Left cardiac atrium (tissue), 4 donors: ENCODE measurements at regions not wholly inside any gene's neighbourhood (a gene's known extent, or its start where the extent isn't known, plus 50 kb on each side); places are given as distances from the start of the nearest gene placed in this dataset.

ENCODE experiments used
- ATAC-seq, 2 donors: fragments of 200-7000 bp; cut with Tn5 transposase; one replicate each; pipeline ENCODE4 v1.9.1; 2020; ENCODE audit warnings: mild to moderate bottlenecking in 2 of 2, moderate library complexity in 2 of 2
- DNase-seq: peaks from one replicate; pipeline ENCODE4 v3.0.0-alpha.2; 2020
- intact Hi-C, 2 donors: fragments of 100-400 bp; cut with DNase I; formaldehyde crosslinking; loops; one replicate each; pipeline versions ENCODE4 v1.14.1 to v1.15.1; 2022 to 2023
- donor health status: DM: no; HTN: yes; CAD: no.
- donor health status: DM: no; HTN: yes; CAD: no; lungs with severe emphysema.
- donor health status: DM: yes; HTN: yes; CAD: no.
- donor health status: Dilated cardiomyopathy.

DNA sequence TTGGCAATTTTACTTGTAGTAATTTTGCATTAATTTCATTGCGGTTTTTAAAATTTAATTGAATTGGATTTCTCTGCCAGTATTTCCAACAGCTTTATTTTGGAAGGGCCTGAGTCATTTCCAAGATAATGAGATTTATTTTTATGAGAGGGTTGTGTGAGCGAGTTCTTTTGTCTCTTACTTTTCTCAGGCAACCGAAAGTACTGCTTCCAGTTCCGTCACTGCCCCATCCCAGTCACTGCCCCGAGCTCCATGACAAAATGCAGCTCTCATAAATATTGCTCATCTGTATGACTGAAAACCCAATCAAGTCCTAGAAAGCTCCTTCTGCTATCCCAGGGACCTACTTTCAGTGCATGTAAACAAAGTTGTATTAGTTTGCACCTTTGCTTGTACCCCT is 468.4 kb upstream of the SEMA3D start:
- DNase-seq: no peak
- no peak for ATAC-seq
- intact Hi-C loops: no loop called here

DNA sequence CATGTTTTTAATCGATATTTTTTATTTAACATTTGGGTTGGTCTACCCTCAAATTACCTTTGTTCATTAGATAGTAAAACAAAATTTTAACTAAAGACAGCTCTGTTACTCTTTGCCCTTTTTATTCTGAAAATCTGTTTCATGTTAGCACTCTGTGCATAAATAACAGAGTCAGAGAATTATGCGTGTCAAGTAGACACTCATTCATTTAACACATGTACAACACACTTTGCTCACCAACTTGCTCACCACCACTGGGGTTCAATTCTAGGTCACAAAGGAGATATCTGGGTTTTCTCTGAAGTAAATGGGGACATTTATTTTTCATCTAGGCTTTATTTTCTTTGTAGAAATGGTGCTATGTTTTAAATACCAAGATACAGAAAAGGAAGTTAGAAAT is 457.4 kb upstream of the SEMA3D start:
- DNase-seq: no peak
- intact Hi-C loops: no loop called here
- no peak for ATAC-seq

DNA sequence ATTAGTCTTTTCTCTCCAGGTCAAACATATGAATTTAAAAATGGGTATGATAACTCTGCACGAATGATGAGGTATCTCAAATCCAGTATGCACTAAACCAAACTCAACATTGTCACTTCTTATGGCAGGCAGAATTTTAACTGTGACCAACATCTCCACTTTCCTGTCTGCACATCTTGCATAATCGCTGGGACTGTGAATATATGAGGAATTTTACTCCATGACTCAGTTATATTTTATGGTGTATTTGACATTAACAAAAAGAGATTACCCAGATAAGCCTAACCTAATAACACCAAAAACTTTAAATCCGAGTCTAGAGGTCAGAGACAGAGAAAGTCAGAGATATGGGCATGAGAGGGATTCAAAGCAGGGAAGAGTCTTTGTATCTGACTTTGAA is 454.5 kb upstream of the SEMA3D start:
- intact Hi-C loops: no loop called here
- DNase-seq: no peak
- ATAC-seq: no peak

DNA sequence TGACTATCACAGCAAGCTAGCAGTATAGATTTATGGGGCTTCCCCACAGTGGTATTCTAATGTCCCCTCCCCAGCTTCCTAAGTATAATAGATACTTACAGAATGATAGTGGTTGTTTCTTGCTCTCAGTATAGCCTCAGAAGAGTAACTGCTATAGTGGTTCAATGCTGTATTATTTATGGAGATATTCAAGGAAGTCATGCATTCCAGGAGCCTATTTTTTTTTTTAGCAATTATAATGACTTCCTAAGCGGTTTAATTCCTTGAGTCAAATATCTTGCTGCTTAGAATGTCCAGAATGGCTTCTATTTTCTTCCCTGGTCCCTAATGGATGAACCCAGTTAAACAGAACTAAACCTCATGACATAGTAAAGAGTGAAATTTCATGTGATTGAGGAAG is 451.5 kb upstream of the SEMA3D start:
- intact Hi-C loops: no loop called here
- no peak for DNase-seq
- no peak for ATAC-seq

DNA sequence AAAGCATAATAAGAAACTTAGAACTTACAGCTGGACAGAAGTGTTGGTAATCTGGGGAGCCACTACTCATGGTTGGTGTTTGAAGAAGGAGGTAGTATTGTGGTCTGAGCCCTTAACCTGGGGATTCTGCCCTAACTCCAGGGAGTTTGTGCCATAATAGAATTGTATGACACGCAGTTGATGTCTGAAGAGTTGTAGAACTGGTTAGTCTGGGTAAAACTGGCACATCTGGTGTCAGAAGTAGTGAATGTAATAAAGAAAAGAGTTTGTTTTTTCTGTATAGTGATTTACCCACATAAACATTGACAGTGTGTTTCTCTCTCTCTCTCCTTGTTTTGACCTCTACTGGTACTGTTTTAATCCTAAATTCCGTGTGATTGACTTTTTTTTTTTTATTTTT is 448.1 kb upstream of the SEMA3D start:
- ATAC-seq (no peak), DNase-seq (no peak)
- intact Hi-C loops: no loop called here

DNA sequence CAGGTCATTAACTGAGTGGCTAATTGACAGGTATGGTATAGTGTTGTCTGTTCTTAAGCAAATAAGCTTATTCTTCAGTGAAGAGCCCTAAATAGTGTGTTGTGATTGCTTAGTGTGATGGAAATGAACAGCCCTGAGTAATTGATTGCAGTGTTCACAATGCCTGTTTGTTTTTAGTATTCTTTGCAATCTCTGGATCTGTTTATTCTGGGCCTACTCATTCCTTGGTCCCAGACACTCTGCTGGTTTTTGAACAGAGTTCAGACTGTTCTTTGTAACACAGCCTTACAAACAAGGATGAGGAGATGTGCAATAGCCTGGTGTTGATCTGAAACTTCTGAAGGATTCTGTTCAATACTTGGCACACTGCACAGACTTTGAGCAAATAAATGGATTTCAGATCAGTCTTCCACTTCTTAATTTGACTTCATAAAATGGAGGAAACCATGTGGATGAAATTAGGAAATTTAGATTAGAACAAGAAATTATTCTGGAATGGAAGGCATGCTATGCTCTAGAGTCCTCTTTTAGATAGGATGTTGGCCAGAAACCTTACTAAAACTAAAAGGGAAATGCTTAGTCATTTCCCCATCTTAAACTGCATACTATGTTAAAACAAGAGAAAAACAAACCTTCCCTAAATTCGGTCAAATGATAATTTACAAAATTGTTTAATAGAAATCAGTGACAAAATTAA is 444.2 kb upstream of the SEMA3D start:
- DNase-seq (no peak), ATAC-seq (peak in 1 of 2 donors; percentile 49)
- intact Hi-C loops: no loop called here

DNA sequence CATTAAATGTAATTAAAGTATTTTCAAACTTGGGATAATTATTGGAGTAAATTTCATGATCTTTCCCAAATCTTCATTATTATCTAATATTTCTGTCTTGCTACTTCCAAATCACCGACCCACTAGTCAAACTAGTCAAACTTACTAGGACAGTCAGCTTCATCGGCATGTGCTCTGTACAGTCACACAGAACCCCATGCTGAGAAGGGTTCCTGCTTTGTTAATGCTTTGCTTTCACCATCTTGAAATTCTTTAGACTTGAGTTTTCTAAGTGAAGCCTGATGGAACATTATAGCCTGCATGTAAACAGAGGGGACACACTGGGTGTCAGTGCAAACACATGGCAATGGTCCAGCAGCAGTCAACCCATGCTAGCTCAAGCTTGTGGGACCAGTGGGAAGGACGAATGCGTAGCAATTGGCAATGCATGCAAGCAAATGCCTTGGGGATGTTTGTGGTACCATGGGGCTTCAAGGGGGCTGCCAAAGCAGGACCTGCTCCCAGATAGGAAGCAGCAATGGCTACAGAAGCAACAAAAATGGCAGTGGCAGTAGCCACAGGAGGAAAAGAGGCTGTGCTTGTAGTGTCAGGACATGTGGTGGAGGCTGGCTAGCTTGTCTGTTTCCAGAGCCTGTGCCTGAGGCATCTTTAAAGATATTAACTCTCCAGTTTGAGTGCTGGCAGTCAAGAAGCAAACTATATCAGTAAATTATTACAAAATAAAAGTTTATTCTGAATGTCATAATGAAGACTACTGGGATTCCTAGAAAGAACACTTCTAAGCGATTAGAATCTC is 441.1 kb upstream of the SEMA3D start:
- no peak for DNase-seq
- intact Hi-C loops: no loop called here
- ATAC-seq: no peak

DNA sequence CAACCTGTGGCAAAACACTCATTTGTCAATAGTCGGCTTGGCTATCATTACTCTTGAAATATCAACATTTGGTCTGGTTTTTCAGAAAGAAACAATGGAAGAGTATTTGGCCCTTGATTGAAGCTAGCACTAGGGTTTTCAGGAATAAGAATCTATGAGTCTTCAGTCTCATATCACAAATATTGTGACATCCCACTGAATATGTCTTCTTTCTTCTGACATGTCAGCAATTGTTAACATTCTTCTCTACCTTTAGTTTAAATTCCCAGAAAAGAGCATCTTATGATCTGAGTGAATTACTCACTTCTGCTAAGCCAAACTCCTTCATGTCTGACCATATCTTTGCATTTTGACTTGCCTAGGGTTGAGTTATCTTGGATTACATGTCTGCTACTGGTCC is 435.2 kb upstream of the SEMA3D start:
- DNase-seq (no peak), ATAC-seq (no peak)
- intact Hi-C loops: no loop called here

DNA sequence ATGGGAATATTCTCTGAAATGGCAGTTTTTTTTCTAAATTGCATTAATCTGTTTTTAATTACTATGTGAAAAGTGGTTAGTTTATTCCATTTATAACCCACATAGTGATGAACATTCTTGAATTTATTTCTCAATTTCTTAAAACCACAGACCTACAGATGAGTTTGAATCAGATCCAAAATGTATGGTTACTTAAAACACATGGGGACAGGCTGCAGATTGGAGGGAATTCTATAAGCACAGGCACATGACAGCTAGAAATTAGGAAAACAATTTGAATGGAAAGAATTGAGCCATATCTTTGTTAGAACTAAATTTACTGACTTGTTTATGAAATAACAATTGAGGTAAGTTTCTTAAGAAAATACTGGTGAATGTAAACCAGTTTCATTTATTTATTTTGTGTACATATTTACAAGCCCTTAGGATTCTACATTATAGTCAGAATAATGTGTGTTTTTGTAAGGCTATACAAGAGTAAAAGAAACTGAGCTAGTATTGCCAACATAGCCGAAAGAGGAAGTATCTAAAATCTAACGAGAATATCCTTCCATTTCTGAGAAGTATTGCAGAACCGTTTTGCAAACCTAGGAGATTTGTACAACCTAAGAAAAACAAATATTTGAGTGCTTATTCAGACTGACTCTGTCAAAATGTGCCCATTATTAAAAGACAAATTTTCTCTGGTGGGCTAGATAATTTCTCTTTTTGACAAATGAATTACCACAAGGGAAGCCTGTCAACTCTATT is 434.3 kb upstream of the SEMA3D start:
- no peak for DNase-seq
- no peak for ATAC-seq
- intact Hi-C loops: no loop called here

DNA sequence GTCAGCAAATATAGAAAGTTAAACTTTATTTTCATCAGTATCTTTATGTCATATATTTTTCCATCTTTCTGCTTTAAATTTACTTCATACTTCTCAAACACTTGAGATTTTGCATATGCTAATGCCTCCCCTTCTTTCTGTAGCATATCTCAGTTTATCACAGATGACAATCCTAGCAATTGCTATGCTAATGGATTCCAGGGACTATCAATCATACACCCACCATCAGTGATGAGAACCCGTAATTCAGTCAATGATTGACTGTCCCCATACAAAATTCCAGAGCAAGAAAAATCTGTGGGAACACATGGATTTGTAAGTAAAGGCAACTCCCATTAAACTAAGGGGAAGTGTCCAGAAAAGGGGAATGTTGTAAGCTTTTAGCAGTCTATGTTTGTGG is 432.4 kb upstream of the SEMA3D start:
- no peak for DNase-seq
- ATAC-seq: no peak
- intact Hi-C loops: no loop called here

DNA sequence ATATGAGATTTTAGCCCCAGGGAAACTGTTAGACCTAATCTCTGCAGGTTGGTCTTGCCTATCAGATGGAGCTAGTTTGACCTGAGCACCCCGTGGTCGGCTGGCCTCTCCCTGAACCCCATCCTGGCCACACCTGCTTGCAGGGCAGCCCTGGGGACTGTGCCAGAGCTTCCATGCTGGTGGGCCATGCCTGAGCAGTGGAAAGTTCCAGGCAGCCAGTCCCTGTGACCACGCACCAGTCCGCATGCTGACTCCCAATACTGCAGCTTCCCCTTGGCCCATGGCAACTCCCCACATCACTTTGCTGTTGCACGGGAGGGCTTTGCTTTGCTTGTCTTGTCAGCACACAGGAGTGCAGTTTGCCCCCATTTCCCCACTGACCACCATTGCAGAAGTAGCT is 427.8 kb upstream of the SEMA3D start:
- ATAC-seq (no peak), DNase-seq (no peak)
- intact Hi-C loops: no loop called here

DNA sequence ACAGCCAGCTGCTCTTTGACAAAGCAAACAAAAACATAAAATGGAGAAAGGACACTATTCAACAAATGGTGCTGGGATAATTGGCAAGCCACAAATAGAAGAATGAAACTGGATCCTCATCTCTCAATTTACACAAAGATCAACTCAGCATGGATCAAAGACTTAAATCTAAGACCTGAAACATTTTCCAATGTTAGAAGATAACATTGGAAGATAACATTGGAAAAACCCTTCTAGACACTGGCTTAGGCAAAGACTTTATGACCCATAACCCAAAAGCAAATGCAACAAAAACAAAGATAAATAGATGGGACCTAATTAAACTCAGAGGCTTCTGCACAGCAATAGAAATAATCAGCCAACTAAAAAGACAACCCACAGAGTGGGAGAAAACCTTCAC is 425.7 kb upstream of the SEMA3D start:
- DNase-seq (no peak), ATAC-seq (no peak)
- intact Hi-C loops: no loop called here

DNA sequence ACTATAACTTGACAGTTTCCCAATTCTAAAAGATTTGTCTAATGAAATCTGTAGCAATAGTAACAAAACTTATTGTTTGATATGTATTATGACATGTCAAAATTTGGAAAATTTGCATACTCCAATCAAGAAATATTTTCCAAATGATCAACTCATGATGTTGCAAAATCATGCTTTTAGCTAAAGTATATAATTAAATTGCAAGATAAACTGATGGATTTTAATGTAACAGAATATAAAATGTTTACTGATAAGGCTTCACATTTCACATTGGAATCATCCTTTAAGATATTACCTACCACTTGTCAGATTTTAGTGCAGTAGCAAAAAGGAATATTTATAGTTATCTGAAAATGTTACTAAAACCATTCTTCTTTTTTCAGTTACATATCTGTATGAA is 421.9 kb upstream of the SEMA3D start:
- intact Hi-C loops: no loop called here
- DNase-seq: no peak
- ATAC-seq: no peak

DNA sequence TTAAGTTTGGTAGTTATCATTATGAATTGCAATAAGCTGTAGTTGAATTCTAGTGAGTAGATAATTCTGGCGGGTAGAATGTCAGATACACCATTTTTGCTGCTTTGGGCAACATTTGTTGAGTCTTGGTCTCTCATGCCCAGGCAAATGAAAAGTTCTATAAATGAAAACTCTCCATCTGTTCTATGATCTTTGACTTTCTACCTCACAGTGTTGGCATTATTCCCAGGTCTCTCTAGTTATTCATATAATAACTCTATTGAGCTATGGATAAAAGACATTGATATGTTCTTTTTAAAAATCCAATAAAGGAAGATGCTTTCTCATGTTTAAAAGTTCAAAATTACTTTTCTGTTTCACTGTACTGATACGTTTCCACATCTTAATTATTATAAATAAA is 415.3 kb upstream of the SEMA3D start:
- intact Hi-C loops: no loop called here
- DNase-seq (no peak), ATAC-seq (no peak)

DNA sequence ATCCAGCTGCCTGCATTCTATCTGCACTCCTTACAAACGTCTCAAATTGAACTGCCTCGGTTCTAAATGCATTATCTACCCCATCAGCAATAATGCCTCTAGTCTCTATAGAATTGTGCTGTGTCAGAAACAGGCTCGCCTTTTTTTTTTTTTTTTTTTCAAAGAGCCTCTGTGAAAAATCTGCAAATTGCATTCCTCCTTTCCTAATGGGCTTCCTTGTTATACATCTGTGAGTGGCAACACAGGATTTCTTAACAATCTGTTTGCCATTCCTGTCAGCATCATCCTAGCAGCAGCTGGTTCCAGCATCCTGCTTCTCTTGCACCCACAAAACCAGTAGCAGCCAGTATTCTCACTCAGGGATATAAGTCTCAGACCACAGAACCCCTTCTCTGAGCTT is 413.5 kb upstream of the SEMA3D start:
- ATAC-seq (no peak), DNase-seq (no peak)
- intact Hi-C loops: no loop called here

DNA sequence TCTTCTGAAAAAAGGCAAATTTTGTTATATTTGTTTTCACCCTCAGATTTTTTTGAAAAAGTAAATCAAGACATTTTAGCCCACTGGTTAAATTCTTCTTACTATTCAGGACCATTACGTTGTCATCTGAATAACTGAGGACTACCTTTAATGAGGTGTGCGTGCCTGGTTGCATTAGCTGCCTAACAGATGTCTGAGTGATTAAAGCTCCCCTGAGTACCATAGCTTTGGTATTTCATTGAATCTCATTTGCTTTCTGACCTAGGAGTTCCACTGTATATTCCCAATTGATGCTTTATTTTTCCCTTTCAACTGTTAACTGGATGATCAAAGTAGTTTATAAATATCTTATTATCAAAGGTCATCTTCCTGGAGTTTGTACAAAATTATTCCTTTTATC is 410.0 kb upstream of the SEMA3D start:
- intact Hi-C loops: no loop called here
- ATAC-seq (no peak), DNase-seq (no peak)

DNA sequence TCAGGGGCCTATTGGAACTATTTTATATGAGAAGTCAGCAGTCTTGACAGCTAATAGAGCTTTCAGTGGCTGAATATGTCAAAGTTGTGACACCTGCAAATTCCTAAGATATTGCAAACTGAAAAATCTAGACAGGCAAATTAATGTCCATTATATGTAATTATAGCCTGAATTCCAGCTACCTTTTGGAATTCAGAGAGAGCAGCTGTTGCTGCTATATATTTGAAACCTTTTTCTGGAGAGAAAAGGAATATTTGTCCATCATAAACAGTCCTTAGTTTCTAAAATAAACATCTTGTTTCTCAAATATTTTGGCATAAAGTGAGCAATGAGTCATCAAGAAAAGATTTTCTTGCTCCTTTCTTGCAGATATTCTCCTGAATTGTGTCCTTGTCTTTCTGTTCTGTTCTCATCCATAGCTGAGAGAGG is 408.9 kb upstream of the SEMA3D start:
- ATAC-seq (no peak), DNase-seq (no peak)
- intact Hi-C loops: no loop called here

DNA sequence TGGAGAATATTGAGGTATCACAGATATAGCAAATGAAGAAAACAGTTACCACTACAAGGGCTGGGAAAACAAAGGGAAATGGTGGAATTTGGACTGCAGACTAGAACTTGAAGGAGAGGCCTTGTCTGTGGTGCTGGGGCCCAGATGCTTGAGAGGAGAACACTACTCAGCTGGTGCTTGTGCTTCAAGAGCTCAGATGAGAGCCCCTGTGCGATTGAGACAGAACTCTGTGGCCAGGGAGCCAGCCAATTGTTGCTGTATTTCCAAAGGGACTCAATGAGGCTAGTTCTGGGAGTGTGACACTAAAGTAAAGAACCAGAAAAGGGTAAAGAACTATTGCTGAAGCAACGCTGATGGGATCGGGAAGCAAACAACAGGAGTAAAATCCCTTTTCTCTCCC is 406.5 kb upstream of the SEMA3D start:
- intact Hi-C loops: no loop called here
- ATAC-seq (no peak), DNase-seq (no peak)

DNA sequence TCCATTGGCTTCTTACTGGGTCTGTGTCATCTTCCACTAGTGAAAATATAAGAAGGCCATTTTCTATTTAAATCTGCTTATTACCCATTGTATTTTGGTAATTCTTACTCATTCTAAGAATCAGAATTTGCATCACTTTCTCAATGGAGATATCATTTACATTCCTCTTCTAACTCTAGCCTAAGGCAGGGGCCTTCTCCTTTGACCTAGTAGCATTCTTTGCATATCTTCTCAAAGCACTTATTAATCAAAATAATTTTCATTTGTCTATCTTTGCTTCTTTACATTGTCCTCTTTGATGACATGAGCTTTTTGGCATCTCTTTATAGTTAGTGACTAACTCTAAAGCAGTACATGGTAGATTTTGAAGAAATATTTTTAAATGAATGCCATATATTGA is 400.9 kb upstream of the SEMA3D start:
- intact Hi-C loops: no loop called here
- DNase-seq (no peak), ATAC-seq (no peak)

DNA sequence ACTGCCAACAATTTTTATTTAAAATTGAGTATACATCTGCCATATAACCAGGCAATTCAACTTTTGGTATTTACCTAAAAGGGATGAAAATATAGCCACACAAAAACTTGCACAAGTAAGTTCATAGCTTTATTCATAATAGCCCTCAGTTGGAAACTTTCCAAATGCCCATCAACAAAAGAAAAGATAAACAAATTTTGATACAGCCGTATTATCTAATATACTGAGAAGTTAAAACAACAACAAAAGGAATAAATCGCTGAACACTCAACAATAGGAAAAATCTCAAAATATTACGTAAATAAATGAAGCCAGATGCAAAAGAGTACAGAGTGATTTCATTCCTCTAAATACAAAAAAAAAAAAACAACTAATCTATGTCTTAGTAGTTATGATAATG is 399.2 kb upstream of the SEMA3D start:
- ATAC-seq (no peak), DNase-seq (no peak)

More for the DNA sequence above, 399.2 kb upstream of the SEMA3D start:
- intact Hi-C loops: no loop called here
